ENCODE measurements at regions not wholly inside any gene's neighbourhood (a gene's known extent, or its start where the extent isn't known, plus 50 kb on each side); places are given as distances from the start of the nearest gene placed in this dataset.

DNA sequence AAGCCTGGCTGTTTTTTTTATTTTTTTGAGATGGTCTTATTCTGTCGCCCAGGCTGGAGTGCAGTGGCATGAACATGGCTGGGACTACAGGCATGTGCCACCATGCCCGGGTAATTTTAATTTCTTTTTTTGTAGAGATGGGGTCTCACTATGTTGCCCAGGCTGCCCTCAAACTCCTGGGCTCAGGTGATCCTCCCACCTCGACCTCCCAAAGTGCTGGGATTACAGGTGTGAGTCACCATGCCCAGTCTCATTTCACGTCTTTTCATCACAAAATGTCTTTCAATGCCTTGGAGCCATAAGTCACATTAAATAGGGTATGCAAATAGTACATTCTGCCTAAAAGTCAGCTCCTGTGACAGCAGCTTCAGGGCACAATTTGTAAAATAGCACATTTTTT lies 52.8 kb downstream of the SOX2 start:
- no peak for DNase-seq
- intact Hi-C loops (cut with DNase I): no loop called here
- ATAC-seq (ENCODE audit: poor library complexity): no peak

DNA sequence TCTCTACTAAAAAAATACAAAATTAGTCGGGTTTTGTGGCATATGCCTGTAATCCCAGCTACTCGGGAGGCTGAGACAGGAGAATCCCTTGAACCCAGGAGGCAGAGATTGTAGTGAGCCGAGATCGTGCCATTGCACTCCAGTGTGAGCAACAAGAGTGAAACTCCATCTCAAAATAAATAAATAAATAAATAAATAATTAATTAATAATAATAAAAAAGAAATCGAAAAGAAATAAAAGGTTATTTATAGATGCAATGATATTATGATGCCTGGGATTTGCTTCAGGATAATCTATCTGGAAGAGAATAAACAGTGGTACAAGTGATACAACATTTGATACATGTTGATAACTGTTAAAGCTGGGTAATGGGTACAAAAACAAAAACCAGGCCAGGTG lies 58.6 kb downstream of the SOX2 start:
- DNase-seq (no peak), ATAC-seq (ENCODE audit: poor library complexity) (no peak)
- intact Hi-C loops (cut with DNase I): no loop called here

DNA sequence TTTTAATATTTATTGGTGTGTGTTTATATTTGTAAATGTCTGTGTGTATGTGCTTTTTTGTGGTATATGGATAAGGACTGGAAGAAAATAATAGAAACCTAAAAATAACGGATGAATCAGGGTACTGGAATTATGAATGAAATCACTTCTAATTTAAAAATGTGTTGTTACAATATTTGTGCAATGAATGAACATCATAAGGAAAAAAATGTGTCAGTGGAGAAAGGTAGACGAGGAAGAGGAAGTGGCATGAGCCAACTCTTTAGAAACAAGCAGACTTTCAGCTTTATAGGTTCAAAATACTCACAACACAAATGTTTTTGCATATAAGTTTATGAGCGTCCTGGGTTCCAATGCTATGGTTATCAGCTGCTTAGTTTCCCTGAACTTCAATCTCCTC lies 59.4 kb downstream of the SOX2 start:
- intact Hi-C loops (cut with DNase I): no loop called here
- no peak for DNase-seq

DNA sequence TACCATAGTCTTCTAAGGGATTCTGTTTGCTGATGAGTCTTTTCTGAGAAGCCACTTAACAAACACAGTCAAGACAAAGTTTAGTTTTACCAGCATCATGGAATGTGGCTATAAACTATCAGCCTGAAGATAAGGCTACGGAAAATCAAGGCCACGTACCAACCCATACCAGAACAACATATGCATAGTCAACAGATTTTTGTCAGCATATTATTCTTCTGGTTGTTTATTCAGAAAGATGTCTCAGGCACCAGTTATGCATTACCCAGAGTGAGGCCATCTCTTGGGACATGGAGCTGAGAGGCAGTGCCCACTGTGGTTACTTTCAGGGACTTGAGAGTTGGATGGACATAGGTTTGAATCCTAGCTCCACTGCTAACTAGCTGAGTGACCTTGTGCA lies 60.4 kb downstream of the SOX2 start:
- intact Hi-C loops (cut with DNase I): no loop called here
- no peak for ATAC-seq (ENCODE audit: poor library complexity)
- no peak for DNase-seq

More for the DNA sequence above, 59.4 kb downstream of the SOX2 start:
- ATAC-seq (ENCODE audit: poor library complexity): no peak

DNA sequence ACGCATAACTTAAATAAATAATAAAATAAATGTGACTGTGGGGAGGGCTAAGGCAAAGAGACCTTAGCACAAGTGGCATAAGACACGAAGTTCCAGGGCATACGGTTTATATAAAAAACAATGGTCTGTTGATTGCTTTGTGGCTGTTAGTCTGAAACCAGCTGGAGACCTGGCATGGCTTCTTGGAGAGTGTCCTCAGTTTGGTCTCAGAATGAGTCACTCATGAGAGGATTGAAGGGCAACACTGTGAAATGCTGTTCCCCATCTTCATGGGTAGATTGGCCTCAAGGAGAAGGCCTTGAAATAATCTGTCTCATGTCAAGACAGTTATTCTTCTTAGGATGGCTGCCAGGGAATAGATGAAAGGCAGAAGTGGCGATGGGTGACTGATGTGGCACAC lies 62.2 kb downstream of the SOX2 start:
- intact Hi-C loops (cut with DNase I): no loop called here
- DNase-seq: no peak
- no peak for ATAC-seq (ENCODE audit: poor library complexity)

DNA sequence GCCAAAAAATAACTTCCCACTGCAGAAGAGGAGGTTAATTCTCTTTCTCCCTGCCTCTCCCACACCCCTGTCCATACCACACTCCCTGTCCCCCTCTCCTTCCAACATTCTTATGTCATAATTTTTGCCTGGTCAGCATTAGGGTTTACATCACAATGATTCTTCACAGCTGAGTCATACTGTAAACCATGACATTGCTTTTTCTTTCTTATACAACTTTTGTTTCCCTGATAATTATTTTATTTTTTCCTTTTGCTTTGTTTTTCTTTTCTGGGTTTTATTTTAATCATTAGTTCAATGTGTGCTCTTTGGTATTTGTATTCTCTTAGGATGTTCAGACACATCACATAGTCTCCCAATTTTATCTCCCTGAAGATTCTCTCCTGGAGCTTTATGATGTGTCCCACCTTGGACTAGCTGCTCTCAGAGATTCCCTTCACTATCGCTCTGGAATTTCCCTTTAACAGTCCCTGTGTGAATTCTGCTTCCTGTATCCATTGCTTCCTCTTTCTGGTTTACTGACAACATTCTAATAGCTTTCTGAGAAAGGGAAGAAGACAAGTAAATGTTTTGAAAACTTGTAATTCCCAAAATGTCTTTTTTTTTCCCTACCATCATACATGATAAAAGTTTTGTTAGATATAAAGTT lies 70.7 kb downstream of the SOX2 start:
- intact Hi-C loops (cut with DNase I): no loop called here
- no peak for DNase-seq
- no peak for ATAC-seq (ENCODE audit: poor library complexity)

DNA sequence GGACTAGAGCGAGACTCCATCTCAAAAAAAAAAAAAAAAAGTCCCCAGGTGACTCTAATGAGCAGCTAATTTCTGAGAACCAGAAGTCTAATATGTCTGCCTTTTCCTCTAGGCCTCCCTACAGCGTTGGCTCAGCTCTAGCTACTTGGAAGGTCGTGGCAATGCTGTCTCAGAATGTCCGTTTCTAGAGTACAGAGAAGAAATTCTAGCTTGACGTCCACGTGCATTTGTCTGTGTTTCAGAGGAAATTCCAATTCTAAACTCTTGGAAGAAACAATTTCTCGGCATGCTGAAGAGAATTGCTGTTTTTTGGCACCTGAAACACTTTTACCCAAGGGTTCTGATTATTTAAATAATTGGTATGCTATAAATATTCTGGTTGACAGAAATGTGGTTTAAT lies 78.8 kb downstream of the SOX2 start:
- no peak for DNase-seq
- no peak for ATAC-seq (ENCODE audit: poor library complexity)
- intact Hi-C loops (cut with DNase I): no loop called here

DNA sequence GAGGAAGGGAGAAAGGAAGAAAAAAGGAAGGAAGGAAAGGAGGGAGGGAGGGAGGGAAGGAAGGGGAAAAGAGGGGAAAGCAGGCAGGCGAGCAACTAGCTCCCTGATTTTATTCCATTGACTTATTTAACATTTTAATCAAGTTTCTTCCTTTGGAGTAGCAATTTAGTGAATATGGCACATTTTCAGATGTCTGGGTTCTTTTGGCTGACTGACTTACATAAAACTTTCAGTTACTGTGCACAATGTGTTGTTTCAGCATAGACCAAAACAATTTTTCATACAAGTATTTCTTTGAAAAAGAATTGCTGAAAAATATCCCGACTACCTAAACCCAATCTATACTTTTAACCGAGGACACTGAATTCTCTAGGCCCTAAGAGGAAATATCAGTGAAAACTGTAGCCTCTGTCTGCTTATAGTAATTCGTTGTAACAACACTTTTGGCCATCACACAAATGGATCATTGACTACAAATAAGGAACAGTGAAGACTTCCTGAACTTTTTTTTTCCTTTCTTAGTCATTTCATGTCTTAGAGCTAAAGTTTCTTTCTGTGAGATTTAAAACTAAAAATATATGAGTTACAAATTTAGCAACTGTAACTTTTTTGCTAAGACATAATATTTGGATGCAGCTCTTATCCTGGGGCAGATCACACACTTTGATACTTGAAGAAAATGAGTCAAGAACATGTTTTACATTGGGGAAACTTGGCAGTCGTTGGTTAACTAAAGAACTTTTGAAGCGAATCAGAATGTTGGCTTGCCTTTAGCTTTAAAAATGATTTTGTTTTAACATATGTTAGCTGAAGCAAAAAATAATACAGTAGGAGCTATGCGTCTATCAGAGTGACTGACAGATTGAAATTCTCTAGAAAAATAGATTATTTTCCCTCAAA lies 79.6 kb downstream of the SOX2 start:
- no peak for DNase-seq
- no peak for ATAC-seq (ENCODE audit: poor library complexity)
- intact Hi-C loops (cut with DNase I): no loop called here

DNA sequence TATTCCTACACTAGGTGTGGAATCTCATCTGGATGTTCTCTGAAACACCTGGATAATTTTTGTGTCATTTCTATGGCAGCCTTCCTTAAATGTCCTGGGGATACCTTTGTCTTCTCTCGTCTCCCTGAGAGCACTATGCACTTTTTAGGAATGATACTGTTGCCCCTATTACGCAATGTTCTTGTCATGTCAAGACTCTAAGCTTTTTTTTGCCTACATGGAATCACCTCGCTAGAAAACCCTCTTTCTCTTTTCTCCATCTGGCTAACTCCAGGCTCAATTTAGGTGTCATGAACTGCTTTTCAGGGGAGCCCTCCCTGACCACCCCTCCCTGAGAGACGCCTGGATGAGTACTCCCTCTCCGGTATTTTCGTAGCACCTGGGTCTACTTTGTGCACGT lies 81.3 kb downstream of the SOX2 start:
- DNase-seq (no peak), ATAC-seq (ENCODE audit: poor library complexity) (no peak)
- intact Hi-C loops (cut with DNase I): no loop called here

DNA sequence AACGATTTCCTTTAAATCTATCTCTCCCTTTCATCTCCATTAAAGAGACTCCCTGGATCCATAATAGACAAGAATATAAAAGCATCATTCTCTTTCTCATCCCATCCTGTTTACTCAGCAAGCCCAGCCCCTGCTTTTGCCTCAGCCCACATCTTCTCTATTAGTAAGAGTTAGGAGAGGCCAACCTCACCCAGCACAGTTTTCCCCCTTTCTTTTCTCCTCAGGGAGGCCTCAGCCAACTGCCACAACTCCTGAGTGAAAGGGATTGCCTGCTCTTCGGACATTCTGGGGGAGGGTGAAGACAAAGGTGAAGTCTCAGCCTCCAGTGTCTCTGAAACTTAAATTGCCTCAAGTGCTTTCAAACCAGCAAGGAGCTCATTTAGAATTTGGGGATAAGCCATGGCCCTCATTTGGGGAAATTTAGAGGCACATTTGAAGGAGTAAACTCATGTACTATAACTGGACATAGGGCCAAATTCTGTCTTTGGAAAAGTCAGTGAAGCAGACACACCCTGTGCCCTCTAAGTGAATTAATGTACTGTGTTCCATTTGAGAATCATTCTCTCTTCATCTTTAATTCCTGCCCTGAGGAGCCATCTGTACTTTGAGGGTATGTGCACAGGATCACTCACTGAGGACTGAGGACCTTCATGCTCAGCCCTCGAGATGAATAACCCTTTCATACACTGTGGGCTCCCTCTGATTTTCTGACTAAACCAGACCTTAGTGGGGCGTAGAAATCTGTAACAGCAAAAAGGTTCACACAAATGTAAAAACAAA lies 82.5 kb downstream of the SOX2 start:
- intact Hi-C loops (cut with DNase I): no loop called here
- ATAC-seq (ENCODE audit: poor library complexity) (no peak), DNase-seq (no peak)

DNA sequence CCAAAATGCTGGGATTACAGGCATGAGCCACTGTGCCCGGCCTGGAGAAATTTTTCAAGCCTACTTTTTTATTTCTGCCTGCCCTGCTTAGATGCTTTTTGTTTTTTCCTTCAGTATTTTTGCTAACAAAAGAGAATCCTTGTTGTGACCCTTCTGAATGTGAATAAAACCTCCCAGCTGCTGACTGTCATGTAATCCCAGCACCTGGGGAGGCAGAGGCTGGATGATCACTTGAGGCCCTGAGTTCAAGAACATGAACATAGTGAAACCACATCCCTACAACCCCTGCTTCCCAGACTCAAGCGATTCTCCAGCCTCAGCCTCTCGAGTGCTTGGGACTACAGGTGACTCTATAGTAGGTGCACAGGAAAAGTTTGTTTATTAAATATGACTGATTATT lies 84.9 kb downstream of the SOX2 start:
- intact Hi-C loops (cut with DNase I): no loop called here
- no peak for DNase-seq
- no peak for ATAC-seq (ENCODE audit: poor library complexity)

DNA sequence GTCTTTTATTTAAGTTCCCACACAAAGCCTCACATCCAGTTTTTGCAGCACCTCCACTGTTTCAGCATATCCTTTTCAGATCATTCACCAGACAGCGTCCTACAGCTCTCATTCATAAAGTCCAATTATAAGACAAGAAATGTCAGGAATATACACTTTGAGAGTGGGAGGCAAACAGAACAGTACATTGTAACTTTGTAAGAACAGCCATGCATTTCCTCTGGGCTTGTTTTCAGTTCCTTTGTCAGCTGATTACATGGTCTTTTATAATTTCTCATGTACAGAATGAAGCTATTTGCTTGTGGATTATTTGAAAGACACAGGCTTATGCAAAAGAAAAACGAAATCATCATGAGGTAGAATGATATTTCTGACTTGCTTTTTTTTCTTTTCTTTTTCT lies 85.7 kb downstream of the SOX2 start:
- intact Hi-C loops (cut with DNase I): no loop called here
- DNase-seq: no peak
- no peak for ATAC-seq (ENCODE audit: poor library complexity)

DNA sequence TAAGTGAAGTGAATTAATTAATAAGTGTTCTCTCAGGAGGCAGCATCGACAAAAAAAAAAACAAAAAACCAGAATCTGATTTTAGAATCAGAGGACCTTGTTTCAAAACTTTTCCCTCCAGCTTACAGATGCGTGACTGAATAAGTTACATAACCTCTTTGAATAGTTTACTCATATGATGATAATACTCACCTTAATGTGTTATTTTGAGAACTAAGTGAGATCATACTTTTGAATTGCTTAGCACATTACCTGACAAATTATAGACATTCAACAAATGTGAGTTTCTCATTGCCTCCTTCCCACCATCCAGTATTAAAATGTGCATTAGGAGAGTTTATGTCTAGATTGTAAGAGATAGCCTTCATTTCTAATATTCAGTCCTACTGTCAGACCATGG lies 94.0 kb downstream of the SOX2 start:
- DNase-seq: no peak
- ATAC-seq (ENCODE audit: poor library complexity): no peak
- intact Hi-C loops (cut with DNase I): no loop called here

DNA sequence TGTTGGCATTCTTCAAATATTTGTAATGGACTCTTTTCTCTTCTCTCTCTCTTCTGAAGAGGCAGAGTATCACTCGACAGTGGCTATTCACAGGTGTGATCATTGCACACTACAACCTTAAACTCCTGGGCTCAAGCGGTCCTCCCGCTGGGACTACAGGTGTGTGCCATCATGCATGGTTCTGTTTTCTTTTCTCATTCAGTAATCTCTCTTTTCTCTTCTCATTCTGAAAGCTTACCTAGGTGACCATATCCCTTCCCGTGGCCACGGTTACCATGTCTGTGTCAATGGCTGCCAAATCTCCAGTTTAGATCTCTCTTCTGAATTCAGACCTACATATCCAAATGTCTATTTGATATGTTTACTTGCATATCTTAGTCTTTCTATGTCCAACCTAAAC lies 96.3 kb downstream of the SOX2 start:
- no peak for DNase-seq
- no peak for ATAC-seq (ENCODE audit: poor library complexity)
- intact Hi-C loops (cut with DNase I): no loop called here

DNA sequence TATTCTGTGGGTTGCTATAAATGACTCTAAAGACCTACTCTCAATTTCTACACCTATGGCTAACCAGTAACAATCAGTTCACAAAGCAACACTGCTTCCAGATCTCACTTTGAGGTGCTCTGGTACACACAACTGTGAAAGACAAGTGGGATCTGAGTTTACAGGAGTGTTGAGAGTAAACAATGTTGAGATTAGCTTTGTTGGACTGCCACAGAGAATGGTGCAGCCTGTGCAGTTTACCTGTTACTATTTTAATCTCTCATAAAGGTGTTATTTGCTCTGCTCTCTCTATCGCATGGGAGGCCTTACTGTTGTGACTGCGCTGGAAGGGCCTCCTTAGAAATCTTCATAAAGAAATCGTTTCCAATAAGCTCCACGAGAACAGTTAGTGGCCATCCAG lies 112.0 kb downstream of the SOX2 start:
- intact Hi-C loops (cut with DNase I): no loop called here
- ATAC-seq (ENCODE audit: poor library complexity): no peak
- DNase-seq: no peak

DNA sequence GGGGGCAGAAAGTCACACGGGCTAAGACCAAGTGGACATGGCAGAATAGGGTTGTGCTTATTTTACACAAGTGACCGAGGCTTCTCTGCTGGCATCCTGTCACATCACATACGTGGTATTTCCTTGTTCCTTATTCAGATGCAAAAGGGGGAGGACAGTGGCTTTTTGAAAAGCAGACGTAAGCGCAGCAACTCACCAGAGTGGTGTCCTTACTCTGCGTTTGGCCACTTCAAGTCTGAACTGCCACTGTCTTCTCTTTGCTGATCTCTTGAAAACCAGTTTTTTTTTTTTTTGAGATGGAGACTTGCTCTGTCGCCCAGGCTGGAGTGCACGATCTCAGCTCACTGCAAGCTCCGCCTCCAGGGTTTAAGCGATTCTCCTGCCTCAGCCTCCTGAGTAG lies 113.2 kb downstream of the SOX2 start:
- no peak for DNase-seq
- intact Hi-C loops (cut with DNase I): no loop called here
- ATAC-seq (ENCODE audit: poor library complexity): no peak

DNA sequence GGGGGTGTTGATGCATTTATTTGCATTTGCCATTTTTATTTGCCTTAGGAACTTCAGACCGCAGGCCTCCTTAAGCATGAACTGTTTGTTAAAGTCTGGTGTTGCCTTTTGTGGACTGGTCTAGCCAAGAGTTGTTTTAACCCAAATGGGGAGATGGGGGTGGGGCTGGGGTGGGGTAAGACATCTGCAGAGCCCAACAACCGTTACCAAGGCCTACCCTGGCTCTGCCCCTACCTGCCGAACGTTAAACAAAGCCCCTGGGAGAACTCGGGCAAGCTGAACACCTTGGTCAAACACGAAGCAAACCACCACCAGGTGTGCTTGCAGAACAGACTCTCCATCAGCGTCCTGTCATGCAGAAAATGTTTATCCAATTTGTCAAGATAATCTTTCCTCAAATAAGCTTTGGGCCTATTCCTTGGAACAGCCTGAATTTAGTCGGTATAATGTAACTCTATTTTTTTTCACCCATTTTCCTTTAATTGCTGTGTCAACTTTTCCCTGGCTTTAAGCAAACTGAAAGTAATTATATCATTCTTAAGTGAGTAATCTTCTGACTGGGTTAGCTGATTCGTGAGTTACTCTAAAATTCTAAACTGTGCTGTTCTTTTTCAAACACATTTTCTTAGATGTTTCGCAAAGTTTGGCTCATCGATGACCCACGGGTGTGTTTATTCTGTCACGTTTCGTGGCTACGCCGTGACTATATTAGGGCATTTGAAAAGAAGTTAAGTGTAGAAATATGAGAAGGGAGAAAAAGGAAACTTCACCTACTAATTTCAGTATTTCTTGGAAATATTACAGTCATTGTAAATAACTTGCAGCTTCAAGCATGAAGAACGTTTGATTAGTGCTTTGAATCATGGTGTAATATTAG lies 127.6 kb downstream of the SOX2 start:
- intact Hi-C loops (cut with DNase I): no loop called here
- ATAC-seq (ENCODE audit: poor library complexity) (no peak), DNase-seq (no peak)

DNA sequence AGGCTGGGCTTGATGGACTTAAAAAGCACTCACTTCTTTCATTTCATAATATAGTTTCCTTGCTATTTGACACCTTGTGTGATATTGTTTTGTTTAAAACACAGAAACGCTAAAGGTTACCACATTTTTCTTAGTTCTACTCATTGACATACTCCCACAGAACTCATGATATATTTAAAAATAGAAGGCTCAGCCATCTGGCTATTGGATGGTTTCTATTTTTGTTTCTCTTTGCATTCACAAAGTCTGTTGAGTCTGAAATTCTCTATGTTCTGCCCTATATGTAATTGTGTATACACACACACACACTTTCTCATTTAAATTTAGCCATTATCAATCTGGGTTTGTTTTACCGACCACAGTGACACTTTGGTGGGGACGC lies 128.2 kb downstream of the SOX2 start:
- intact Hi-C loops (cut with DNase I): no loop called here
- DNase-seq (no peak), ATAC-seq (ENCODE audit: poor library complexity) (no peak)

DNA sequence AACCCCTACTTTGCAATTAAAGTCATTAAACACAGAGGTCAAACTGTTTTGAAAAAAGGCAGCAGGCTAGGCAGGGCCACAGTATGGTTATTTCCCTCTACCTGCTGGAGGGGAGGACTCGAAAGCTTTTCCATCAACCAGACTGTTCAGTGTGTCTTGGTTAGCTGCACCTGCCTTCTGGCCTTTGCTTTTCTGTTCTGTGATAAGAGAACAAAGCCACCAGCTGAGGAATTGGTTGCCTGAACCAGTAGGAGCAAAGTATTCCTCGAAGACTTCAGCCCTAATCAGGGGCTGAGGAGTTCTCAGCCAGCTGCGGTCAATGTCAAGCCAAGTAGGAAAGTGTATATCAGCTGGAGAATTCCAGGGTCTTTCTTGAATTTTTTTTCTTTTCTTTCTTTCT lies 132.5 kb downstream of the SOX2 start:
- intact Hi-C loops (cut with DNase I): no loop called here

More for the DNA sequence above, 132.5 kb downstream of the SOX2 start:
- ATAC-seq (ENCODE audit: poor library complexity) (no peak), DNase-seq (no peak)

Data from Right ventricle myocardium superior (tissue), 1 donor.